NOMO-1 (cell line): ENCODE measurements at regions not wholly inside any gene's neighbourhood (a gene's known extent, or its start where the extent isn't known, plus 50 kb on each side); places are given as distances from the start of the nearest gene placed in this dataset.

ENCODE experiments used
- DNase-seq, 2 experiments: peaks; one replicate each; lab custom pipeline; 2025; ENCODE audit not compliant: unreplicated experiment in 2 of 2; lab: John Stamatoyannopoulos, UW

DNA sequence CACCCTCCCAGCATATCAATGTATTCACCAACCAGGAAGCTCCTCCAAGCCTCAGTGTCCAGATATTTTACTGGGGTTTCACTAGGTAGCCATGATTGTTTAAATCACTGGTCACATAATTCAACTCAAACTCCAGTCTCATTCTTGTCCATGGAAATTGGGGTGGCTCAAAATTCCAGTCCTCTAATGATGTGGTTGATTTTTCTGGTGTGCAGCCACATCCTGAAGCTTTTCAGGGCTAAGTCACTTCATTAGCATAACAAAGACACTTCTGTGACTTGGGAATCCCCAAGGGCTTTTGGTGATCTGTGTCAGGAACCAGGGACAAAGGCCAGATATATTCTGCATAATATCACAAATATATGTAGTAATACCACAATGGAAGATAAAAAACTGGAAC is 786.9 kb upstream of the IGFBP3 start:
- no peak for DNase-seq

DNA sequence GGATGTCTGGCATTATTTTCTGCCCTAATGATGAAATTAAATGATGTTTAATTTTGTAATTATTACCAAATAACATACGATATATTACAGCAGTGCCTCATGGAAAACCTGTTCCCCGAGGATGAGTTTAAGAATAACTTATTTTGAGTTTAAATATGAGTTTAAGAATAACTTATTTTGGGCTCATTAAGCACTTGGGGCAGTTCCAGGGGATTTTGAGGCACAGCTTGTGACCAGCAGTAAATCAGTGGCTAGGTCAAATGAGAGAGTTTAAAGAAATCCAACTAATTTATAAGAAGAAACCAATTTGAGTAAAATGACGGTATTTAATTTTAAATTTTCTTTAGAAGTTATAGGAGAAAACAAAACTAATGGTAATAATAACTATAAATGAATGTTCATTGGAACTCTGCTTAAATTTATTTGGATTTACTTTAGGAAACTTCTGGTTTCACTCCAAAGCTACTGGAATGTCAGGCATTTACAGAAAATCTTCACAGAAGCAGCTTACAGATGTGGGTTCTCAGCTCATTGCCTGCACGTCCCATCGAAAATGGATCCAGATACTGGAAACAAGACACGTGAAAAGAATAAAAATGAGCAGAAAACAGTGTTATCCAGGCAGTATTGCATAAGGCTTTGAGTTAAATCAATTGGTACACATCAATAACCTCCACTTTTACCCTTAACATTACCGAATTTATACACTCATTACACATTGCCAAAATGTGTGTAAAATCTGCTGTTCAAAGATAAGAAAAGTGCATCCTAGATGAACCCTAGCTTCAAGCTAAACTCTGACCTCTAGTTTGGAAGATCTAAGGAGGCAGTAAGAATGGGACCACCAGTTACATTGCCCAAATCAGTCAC is 784.5 kb upstream of the IGFBP3 start:
- DNase-seq: no peak

DNA sequence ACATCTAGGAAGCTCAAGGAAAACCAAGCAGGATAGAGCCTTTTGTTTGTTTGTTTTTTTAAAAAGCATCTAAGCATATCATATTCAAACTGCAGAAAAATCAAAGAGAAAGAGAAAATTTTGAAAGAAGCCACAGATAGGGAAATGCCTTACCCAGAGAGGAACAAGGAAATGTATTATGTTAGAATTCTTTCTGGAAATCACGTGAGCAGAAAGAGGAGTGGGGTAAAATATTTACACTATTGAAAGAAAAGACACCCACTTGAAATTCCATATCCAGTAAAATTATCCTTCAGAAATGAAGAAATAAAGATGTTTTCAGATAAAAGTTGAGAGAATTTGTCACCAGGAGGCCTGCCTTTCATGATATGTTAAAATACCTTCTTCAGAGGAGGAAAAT is 775.7 kb upstream of the IGFBP3 start:
- DNase-seq: no peak

DNA sequence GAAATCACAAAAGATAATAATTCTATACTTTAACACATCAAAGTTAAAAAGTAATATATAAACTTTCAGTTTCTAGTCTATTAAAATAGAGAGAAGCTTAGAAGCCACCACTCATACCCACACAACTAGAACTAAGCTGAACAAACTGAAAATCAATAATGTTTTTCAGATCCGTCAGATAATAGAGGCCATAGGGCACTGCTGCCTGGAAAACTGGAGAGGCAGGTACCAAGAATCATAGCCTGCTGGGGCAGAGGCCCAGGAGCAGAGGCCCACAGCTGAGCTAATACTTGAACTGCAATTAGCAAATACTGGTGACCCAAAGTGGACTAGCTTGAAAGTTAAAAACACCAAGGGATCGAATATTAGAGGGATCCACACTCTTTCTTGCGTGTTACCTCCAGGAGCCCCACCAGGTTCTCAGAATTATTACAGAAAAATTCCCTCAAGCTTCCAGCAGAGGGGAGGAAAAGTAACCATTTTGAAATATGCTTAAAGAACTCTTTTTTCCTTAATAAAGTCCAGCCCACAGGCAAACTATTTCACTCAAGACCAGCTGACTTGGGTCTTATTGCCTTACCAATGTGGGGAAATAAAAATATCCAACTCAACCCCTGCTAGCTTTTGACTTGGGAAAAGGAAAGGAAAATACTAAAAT is 774.1 kb upstream of the IGFBP3 start:
- no peak for DNase-seq

DNA sequence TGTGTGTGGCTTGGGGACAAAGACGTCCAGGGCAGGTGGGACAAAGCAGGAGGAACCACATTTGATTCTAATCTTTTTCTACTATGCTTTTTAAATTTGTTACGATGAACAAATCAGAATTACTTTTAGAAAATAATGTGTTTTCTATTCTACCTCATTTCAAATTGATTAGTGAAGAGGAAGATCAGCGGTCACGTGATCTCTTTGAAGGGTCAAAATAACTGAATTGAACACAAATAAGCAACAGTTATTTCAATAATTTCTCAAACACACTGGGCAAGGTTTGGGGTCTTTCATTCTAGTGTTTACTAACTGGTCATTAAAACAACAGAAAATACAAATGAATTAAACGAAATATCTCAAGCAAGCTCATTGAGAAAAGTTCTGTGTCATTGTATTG is 773.0 kb upstream of the IGFBP3 start:
- no peak for DNase-seq

DNA sequence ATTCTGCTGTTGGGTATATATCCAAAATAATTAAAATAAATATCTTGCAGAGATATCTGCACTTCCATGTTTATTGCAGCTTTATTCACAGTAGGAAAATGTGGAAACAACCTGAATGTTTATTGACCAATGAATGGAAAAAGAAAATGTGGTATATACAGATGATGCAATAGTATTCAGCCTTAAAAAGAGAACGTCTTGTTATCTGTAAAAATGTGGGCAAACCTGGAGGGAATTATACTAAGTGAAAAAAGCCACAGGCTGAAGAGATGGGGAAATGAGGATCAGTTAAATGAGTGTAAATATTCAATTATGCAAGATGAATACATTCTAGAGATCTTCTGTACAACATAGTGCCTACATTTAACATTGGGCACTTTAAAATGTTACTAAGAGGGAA is 766.1 kb upstream of the IGFBP3 start:
- DNase-seq: no peak

DNA sequence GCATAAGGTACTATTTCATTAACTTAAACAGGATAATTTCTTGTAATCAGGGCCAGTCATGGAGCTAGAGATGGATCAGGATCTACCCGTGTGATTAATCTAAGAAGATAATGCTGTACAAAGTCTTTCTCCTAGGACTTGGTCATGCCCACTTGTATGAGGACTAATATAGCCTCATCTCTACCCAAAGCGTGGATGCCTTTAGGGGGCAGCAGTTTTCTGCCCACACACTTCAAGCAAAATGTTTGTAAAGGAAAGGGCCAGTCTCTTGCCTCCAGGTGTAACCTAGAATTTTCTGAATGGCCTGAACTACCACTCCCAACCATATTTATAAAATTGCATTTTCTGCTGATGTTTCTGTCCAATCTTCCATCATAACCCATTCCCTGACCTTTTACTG is 764.0 kb upstream of the IGFBP3 start:
- DNase-seq: no peak

DNA sequence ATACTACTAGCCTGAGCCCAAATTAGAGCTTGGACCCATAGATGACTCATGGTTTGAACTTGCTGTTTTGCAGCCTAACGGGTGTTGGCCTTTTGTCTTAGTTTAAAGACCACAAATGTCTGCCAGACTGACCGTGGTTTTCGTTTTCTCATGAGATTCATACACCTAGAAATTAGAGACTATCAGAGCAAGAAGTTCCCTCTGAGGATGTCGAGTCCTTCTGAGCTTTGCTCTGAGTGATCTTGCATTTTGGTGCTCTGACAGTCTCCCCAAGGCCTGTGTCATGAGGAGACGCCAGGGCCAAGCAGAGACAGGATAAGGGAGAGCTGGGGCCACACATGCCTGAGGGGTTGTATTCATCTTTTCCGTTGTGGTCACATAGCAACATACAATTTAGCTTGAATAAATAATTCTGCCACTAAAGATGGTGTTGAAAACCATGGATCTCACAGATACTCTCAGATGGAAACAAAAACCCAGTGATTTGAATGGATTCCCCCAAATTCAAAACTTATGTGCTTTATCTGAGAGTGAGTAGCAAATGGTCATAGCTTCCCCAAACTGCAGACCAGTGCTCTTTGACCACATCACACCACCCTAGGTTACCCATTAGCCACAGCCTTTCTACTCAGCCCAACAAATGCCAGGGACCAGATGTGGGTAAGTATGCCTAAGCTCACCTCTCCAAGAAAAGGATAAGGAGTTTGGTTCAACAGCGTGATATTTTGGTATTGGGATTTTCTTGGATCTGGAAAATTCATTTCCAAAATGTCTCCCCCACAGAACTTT is 762.0 kb upstream of the IGFBP3 start:
- DNase-seq: no peak

DNA sequence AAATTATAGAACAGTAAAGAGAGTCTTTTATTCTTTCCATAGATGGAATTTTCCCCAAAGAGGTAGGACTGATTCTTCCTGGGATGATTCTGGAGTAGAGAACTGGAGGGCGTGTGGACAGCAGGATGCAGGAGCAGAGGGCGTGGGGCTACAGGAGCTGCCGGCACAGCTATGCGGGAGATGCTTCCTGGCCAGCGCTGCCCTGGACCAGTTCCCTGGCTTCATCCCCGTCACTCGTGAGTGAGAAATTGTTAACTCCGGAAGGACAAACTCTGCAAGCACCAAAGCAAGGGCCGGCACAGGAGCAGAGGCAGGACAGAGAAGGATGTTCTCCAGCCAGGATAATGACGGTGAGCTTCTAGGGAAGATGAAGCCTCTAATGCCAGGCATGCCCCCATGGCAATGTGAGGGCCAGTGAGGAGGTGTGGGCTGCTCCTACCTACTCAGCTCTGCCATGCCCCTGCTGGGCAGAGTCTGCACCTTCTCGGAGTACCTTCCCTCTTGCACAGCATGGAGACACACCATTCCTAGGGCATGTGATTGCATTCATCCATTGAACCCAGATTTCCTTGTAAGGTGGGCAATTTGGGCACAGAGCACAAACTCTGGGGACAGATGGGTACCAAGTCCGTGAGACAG is 760.9 kb upstream of the IGFBP3 start:
- DNase-seq: no peak

DNA sequence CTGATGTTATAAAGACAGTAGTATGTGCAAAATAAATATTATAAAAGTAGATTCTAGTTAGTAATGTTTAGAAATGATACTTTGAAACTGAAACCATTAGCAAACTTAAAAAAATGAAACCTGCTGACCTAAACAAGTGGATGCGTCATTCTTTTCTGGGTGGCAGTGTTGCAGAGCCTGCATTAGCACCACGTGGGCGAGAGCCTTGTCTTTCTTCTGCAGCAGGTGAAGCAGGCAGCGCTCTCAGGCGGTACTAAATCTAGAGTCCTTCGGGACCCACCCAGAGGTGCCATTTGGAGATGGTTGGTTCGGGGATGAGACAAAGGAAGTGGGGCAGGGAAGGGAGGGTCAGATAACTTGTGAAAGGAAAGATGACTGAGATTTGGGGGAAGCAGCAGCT is 759.1 kb upstream of the IGFBP3 start:
- DNase-seq: no peak

DNA sequence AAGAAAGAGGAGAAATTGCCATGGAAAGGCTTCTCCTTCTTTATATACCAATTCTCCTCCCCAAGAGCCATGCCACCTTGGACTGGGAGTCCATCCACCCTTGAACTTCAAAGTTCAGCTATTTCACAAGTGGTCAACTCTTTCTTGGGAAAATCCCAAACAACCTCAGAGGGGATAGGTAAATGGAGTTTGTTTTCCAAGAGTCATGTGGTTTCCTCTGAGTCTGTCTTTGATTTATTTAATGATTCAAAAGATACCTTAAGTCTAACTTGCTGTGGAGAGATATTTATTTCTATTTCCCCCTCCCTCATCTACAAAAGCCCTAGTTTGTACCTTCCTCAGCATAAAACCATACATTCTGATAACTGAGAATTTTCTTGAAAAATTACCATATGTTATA is 758.6 kb upstream of the IGFBP3 start:
- no peak for DNase-seq

DNA sequence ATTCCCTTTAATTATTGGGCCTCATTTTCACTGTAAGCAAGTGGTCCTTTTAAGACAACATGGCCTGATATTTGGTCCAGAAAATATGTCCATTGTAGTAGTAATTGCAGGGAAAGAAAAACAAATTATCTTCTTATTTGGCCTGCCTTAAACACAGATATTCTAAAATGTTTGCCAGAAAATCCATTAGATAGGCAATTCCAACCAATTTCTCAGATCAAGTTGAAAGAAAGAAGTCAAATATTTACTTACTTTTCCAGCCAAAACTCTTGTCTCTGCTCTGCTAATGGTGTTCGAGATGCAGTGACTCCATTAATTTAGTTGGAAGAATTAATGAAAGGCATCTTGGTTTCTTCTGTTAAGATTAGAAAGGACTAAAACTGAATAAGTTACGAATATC is 757.3 kb upstream of the IGFBP3 start:
- no peak for DNase-seq

DNA sequence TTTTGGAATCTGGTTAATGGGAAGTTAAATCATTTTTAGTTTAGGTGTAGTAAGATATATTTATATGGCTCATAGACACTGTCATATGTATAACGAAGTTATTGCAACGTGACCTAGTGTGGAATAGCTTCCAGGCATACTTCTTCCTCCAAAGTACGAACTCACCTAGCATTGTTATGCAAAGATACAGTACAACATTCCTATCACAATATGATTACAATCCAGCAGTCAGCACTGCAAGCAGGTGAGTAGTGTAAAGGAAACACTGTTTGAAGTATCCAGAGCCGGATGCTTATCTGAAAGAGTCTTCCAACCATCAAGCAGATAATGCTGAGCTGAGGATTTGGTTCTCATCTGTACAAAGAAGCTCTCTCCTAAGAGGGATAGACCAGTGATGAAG is 754.4 kb upstream of the IGFBP3 start:
- DNase-seq: no peak

DNA sequence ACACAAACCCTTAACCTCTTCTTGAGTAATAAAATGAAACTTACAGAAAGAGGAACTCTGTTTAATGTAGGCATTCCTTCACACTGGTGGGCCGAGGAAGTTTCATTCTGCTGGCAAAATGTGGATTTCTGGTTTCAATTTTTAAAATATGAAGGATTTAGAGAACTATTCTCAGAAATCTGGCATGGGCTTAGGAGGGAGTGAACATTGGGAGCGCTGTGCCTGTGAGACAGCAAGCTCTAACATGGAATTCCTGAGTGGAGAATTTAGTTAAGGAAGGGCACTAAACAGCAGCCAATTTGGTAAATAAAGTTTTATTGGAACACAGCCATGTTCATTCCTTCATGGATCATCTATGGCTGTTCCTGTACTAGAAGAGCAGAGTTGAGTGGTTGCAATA is 751.8 kb upstream of the IGFBP3 start:
- peak in 1 of 2 experiments; percentile 2 for DNase-seq

DNA sequence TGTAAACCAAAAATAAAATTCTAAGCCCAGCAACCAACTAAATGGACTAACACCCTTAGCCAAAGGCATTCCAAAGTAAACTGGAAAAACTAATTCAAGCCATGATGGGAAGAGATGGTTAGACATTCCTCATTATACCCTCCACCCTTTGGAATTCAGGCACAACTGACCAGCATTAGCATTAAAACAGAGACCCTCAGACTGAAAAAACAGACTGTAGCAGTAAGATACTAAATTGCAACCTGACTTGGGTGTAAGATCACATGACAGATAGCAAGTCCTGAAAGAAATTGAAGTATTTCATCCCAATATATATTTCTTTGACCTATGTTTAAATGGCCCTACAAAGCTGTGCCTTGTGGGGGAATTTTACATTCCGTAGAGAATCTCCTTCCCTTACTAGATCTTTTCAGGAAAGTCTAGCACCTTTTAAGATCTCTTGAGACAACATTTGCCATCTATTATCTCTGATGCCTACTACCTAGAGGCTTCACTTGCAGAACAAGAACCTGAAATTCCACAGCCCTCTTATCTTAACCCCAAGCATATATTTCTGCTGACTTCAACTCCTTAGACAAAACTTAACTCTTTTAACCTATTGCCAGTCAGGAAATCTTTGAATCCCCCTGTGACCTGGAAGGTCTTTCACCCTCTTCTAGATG is 750.2 kb upstream of the IGFBP3 start:
- no peak for DNase-seq

DNA sequence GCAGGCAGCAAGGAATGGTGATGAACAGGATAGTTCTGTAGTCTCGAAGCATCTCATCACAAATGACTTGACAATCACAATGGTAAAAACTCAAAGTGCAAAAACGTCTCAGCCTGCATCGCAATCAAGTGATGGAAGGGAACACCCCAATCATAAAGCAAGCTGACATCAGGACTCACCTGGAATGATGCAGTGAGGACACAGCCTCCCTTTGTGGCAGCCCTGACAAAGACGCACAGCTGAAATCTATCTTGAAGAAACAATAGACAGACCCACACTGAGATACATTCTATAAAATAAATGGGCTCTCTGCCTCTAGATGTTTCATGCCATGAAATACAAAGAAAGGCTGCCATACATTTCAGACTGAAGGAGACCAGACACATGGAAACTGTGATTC is 748.0 kb upstream of the IGFBP3 start:
- no peak for DNase-seq

DNA sequence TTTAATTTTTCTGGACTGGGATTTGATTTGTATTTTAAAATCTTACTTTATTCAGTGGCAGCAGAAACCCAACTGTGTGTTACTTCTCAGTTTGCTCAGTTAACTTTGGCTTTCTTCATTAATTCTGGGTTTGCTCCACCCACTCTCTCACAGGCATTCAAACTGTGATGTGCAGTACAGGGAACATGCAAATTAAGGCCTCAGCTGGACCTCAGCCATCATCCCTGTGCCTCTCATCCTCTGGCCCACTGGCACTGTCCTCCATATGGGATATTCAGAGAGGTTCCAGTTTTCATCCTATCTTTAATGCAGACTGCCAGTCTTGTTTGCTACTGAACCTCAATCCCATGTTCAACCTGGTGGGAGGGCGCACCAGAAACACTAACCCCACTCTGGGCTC is 743.4 kb upstream of the IGFBP3 start:
- DNase-seq: no peak

DNA sequence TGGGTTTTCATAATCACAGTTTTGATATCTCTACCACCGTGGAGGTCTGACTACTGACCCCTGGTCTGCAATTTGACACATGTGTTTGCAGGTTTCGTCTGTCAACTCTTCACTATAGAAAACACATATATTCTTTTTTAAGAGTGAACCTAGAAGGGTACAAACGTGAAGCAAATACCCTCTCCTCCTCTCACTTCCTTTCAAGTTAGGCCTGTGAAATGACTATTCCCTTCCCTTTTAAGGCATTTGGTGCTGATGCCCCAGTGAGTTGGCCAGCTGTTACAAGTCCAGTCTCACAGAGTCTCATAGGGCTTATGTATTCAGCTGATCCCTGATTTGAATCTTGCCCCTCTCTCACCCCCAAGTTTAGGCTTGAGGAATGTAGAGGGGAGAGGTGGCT is 742.0 kb upstream of the IGFBP3 start:
- DNase-seq: no peak

DNA sequence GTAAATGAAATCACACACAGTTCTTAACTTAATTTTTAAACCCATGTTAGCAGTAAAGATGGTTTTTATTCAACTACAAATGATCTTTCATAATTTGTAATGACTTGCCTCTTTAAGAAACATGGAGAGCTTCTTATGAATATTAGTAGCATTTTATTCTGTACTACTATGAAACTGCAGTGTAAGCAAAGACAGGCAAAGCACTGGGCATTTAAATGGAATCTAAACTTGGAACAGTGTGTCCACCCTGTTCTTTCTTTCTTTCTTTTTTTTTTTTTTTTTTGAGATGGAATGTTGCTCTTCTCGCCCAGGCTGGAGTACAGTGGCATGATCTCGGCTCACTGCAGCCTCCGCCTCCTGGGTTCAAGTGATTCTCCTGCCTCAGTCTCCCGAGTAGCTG is 740.4 kb upstream of the IGFBP3 start:
- no peak for DNase-seq

DNA sequence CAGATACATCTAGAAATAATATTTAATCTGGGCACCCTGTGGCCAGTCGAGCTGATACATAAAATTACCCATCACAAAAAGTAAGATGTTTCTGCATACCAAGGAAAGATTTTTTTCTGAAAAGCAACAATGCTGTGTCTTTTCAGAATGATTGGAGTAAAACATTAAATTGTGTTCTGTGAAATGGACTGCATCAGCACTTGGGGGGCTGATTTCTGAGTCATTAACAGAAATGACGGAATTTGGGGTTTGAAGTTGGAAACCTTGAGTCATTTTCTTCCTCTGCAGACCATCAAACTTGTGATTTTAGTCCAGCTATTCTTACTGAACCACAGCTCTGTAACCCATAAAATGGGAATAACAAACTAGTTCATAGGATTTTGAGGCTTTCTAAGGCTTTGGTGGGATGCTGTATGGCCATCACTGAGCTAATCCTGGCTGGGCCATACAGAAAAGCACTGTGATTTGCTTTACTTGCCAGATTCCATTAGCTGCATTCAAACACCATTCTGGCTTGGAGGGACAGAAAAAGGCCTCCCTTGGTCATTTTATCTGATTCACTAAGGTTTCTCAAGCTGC is 739.4 kb upstream of the IGFBP3 start:
- no peak for DNase-seq
